DOHH2 (cell line): ENCODE measurements at regions not wholly inside any gene's neighbourhood (a gene's known extent, or its start where the extent isn't known, plus 50 kb on each side); places are given as distances from the start of the nearest gene placed in this dataset.

Experiments used
- EZH2phosphoT487 ChIP-seq: fragments of 200-600 bp; sonication (generic); IDR thresholded peaks from 2 replicates; pipeline ENCODE4 v1.6.1; 2017; ENCODE audit warnings: borderline replicate concordance, mild to moderate bottlenecking, antibody characterized with exemption, low read length, moderate library complexity, mixed read lengths
- TF ChIP-seq, protein P1 (sequence below): fragments of 200-600 bp; sonication (generic); IDR thresholded peaks from one replicate; pipeline ENCODE4 v1.5.1; 2014; ENCODE audit warnings: antibody characterized with exemption, mild to moderate bottlenecking, low read depth, low read length; ENCODE audit not compliant: poor library complexity, severe bottlenecking

DNA sequence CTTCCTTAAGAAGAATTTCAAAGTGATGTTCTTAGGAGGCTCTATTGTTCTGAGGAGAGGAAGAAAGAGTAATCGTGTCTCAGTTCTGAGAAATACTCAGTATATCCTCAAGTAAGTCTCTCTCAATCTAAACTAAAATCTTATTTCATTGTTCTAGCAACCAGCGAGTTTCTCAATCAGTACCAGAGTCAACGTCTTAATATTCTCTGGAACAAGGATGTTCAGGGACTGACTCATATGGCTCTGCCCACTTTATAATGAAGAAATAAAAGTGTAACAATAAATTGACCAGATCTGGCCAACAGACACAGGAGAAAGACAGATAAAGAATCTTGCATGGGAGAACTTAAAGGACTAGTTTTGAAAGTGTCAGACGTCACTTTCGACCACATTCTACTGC, 469.8 kb upstream of the FLRT2 start:
- TF ChIP-seq, protein P1, sequence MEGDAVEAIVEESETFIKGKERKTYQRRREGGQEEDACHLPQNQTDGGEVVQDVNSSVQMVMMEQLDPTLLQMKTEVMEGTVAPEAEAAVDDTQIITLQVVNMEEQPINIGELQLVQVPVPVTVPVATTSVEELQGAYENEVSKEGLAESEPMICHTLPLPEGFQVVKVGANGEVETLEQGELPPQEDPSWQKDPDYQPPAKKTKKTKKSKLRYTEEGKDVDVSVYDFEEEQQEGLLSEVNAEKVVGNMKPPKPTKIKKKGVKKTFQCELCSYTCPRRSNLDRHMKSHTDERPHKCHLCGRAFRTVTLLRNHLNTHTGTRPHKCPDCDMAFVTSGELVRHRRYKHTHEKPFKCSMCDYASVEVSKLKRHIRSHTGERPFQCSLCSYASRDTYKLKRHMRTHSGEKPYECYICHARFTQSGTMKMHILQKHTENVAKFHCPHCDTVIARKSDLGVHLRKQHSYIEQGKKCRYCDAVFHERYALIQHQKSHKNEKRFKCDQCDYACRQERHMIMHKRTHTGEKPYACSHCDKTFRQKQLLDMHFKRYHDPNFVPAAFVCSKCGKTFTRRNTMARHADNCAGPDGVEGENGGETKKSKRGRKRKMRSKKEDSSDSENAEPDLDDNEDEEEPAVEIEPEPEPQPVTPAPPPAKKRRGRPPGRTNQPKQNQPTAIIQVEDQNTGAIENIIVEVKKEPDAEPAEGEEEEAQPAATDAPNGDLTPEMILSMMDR: no peak
- TF ChIP-seq EZH2phosphoT487: no peak
